ENCODE measurements at regions not wholly inside any gene's neighbourhood (a gene's known extent, or its start where the extent isn't known, plus 50 kb on each side); places are given as distances from the start of the nearest gene placed in this dataset.

- no peak for TF ChIP-seq CTCF (IDR thresholded peaks at IDR 0.05)
- no peak for TF ChIP-seq ZFX (IDR thresholded peaks at IDR 0.05; ENCODE audit: borderline replicate concordance)
These were observed 355.6 kb downstream of the TENT5A start for GRCh38 chr6:81396916-81397315.

Measured in 22Rv1 (cell line).